ENCODE measurements at regions not wholly inside any gene's neighbourhood (a gene's known extent, or its start where the extent isn't known, plus 50 kb on each side); places are given as distances from the start of the nearest gene placed in this dataset.

GRCh38 chr14:71327691-71328090 is 420.4 kb downstream of the PCNX1 start:
- Histone ChIP-seq H3K9ac (no peak overlapping the region), H3K79me2 (ENCODE audit: insufficient read depth, low read depth) (no peaks in the 10 kb centered on the region; the same call in 1 of the 2 replicates), H2AFZ (ENCODE audit: low read depth) (no peak overlapping the region), H4K20me1 (ENCODE audit: insufficient read depth) (no peaks in the 10 kb centered on the region), H3K4me3 (IDR thresholded peaks at IDR 0.05; ENCODE audit: insufficient read depth, low read depth, low read length) (no peak overlapping the region), H3K27ac (peak overlapping the region; percentile 45; the same call in 1 of the 2 replicates), H3K36me3 (ENCODE audit: insufficient read depth) (no peaks in the 10 kb centered on the region), H3K4me2 (peak overlapping the region; percentile 89), H3K4me1 (ENCODE audit: low read depth, poor library complexity, severe bottlenecking) (peaks cover 56% of the 10 kb centered on the region), H3K27me3 (ENCODE audit: insufficient read depth, low read depth) (no peaks in the 10 kb centered on the region)
- no peak for TF ChIP-seq CTCF (conservative IDR thresholded peaks at IDR 0.05; ENCODE audit: low read depth, low read length)

GRCh38 chr14:71328183-71328582 is 420.9 kb downstream of the PCNX1 start:
- H3K9ac ChIP-seq: no peak overlapping the region
- no peaks in the 10 kb centered on the region; the same call in 1 of the 2 replicates for H3K79me2 ChIP-seq (ENCODE audit: insufficient read depth, low read depth)
- no peak for TF ChIP-seq CTCF (conservative IDR thresholded peaks at IDR 0.05; ENCODE audit: low read depth, low read length)
- H4K20me1 ChIP-seq (ENCODE audit: insufficient read depth): no peaks in the 10 kb centered on the region
- peak overlapping the region; percentile 89 for H3K4me2 ChIP-seq
- no peaks in the 10 kb centered on the region for H3K36me3 ChIP-seq (ENCODE audit: insufficient read depth)
- H3K27me3 ChIP-seq (ENCODE audit: insufficient read depth, low read depth): no peaks in the 10 kb centered on the region
- peak overlapping the region; percentile 45; the same call in 1 of the 2 replicates for H3K27ac ChIP-seq
- H2AFZ ChIP-seq (ENCODE audit: low read depth): no peak overlapping the region
- H3K4me1 ChIP-seq (ENCODE audit: low read depth, poor library complexity, severe bottlenecking): peaks cover 52% of the 10 kb centered on the region
- no peak overlapping the region for H3K4me3 ChIP-seq (IDR thresholded peaks at IDR 0.05; ENCODE audit: insufficient read depth, low read depth, low read length)

GRCh38 chr14:71328954-71329353 is 421.7 kb downstream of the PCNX1 start:
- peaks cover 49% of the 10 kb centered on the region for H3K4me1 ChIP-seq (ENCODE audit: low read depth, poor library complexity, severe bottlenecking)
- H4K20me1 ChIP-seq (ENCODE audit: insufficient read depth): no peaks in the 10 kb centered on the region
- TF ChIP-seq CTCF (conservative IDR thresholded peaks at IDR 0.05; ENCODE audit: low read depth, low read length): no peak
- no peaks in the 10 kb centered on the region for H3K36me3 ChIP-seq (ENCODE audit: insufficient read depth)
- H3K4me3 ChIP-seq (IDR thresholded peaks at IDR 0.05; ENCODE audit: insufficient read depth, low read depth, low read length): no peak overlapping the region
- no peaks in the 10 kb centered on the region; the same call in 1 of the 2 replicates for H3K79me2 ChIP-seq (ENCODE audit: insufficient read depth, low read depth)
- H3K27me3 ChIP-seq (ENCODE audit: insufficient read depth, low read depth): no peaks in the 10 kb centered on the region
- H3K4me2 ChIP-seq: peak overlapping the region; percentile 89; the same call in 1 of the 2 replicates
- H3K27ac ChIP-seq: no peak overlapping the region
- H3K9ac ChIP-seq: no peak overlapping the region
- H2AFZ ChIP-seq (ENCODE audit: low read depth): no peak overlapping the region

GRCh38 chr14:71331403-71331802 is 424.1 kb downstream of the PCNX1 start:
- Histone ChIP-seq H4K20me1 (ENCODE audit: insufficient read depth) (no peaks in the 10 kb centered on the region), H3K4me2 (no peak overlapping the region), H3K4me3 (IDR thresholded peaks at IDR 0.05; ENCODE audit: insufficient read depth, low read depth, low read length) (no peak overlapping the region), H3K9ac (no peak overlapping the region), H3K27me3 (ENCODE audit: insufficient read depth, low read depth) (no peaks in the 10 kb centered on the region), H3K36me3 (ENCODE audit: insufficient read depth) (no peaks in the 10 kb centered on the region), H3K4me1 (ENCODE audit: low read depth, poor library complexity, severe bottlenecking) (peaks cover 27% of the 10 kb centered on the region), H2AFZ (ENCODE audit: low read depth) (no peak overlapping the region), H3K79me2 (ENCODE audit: insufficient read depth, low read depth) (no peaks in the 10 kb centered on the region; the same call in 1 of the 2 replicates), H3K27ac (no peak overlapping the region)
- TF ChIP-seq CTCF (conservative IDR thresholded peaks at IDR 0.05; ENCODE audit: low read depth, low read length): no peak
